ENCODE measurements at regions not wholly inside any gene's neighbourhood (a gene's known extent, or its start where the extent isn't known, plus 50 kb on each side); places are given as distances from the start of the nearest gene placed in this dataset.
"Not testable (repeated sequence)": the region's sequence is repeated elsewhere in the genome, so short reads cannot be mapped to it uniquely, and the experiment has no call there.

- FAIRE-seq, result peak; percentile 24
These were observed 135.9 kb upstream of the MAN2A1 start for GRCh38 chr5:109553846-109554245.

GRCh38 chr5:109551234-109551633, 138.5 kb upstream of the MAN2A1 start:
- intact Hi-C loops (cut with micrococcal nuclease); H3K4me1 ChIP-seq (ENCODE audit: control insufficient read depth, extremely low read depth, insufficient read depth, low read length); H3K9me3 ChIP-seq (replicated peaks; ENCODE audit: control insufficient read depth, insufficient read depth, low read length); H3K4me3 ChIP-seq (replicated peaks in 1 of 3; ENCODE audit: insufficient read depth in 1 of 3, low read depth in 1 of 3, low read length in 3 of 3); POLR2A ChIA-PET; dilution Hi-C loops (cut with MboI; ENCODE audit: extremely low pct_ligation_motif_present, low sequenced_read_pairs); H3K9ac ChIP-seq (replicated peaks; ENCODE audit: extremely low read depth, insufficient read depth, low read length); H4K20me1 ChIP-seq (replicated peaks; ENCODE audit: control insufficient read depth, extremely low read depth, insufficient read depth, low read length); H3K79me2 ChIP-seq (ENCODE audit: control insufficient read depth, insufficient read depth, low read length); H3K4me2 ChIP-seq (ENCODE audit: insufficient read depth, low read length); DNase-seq (ENCODE audit: low read depth, low spot score); H3K27ac ChIP-seq (ENCODE audit: insufficient read depth, low read depth, low read length); H3K9me1 ChIP-seq (replicated peaks; ENCODE audit: control insufficient read depth, extremely low read depth, insufficient read depth, low read length); H3K36me3 ChIP-seq (ENCODE audit: control insufficient read depth in 2 of 2, extremely low read depth in 1 of 2, insufficient read depth in 2 of 2, low read length in 2 of 2); H3K27me3 ChIP-seq (ENCODE audit: control insufficient read depth in 2 of 2, insufficient read depth in 2 of 2, low read length in 2 of 2); CTCF ChIA-PET; BruUV-seq (replicated peaks); H2AFZ ChIP-seq (ENCODE audit: low read depth, low read length); FAIRE-seq: not testable (repeated sequence)

More at GRCh38 chr5:109553846-109554245, 135.9 kb upstream of the MAN2A1 start:
- H3K79me2 ChIP-seq (ENCODE audit: control insufficient read depth, insufficient read depth, low read length), result no peaks in the 10 kb centered on the region
- H3K4me3 ChIP-seq (replicated peaks in 1 of 3; ENCODE audit: insufficient read depth in 1 of 3, low read depth in 1 of 3, low read length in 3 of 3), result no peak overlapping the region
- intact Hi-C loops (cut with micrococcal nuclease) (no loop called here), dilution Hi-C loops (cut with MboI; ENCODE audit: extremely low pct_ligation_motif_present, low sequenced_read_pairs) (no loop called here)
- H3K27ac ChIP-seq (ENCODE audit: insufficient read depth, low read depth, low read length), result no peak overlapping the region
- ChIA-PET POLR2A (no interaction called here), CTCF (no interaction called here)
- no peaks in the 10 kb centered on the region for H3K4me1 ChIP-seq (ENCODE audit: control insufficient read depth, extremely low read depth, insufficient read depth, low read length)
- TF ChIP-seq MYC (IDR thresholded peaks at IDR 0.05; ENCODE audit: low read depth, low read length), result no peak
- no peak for TF ChIP-seq EZH2 (IDR thresholded peaks at IDR 0.05; ENCODE audit: borderline replicate concordance, low read depth, low read length, severe bottlenecking)
- TF ChIP-seq CTCF (IDR thresholded peaks at IDR 0.05; ENCODE audit: extremely low read depth in 1 of 2, insufficient read depth in 1 of 2, low read depth in 1 of 2, low read length in 2 of 2), result no peak
- TF ChIP-seq MAX (IDR thresholded peaks at IDR 0.05; ENCODE audit: insufficient read depth, insufficient read length), result no peak
- no peak for TF ChIP-seq POLR2A (IDR thresholded peaks at IDR 0.05; ENCODE audit: low read depth, low read length)
- TF ChIP-seq GATA2 (IDR thresholded peaks at IDR 0.05; ENCODE audit: insufficient read depth, insufficient read length, low read depth, low read length), result no peak
- no peak for TF ChIP-seq FOS (IDR thresholded peaks at IDR 0.05; ENCODE audit: borderline replicate concordance, insufficient read depth, low read length)
- no peak for TF ChIP-seq JUN (IDR thresholded peaks at IDR 0.05; ENCODE audit: borderline replicate concordance, insufficient read depth, insufficient read length, low read depth)
- TF ChIP-seq POLR2AphosphoS5 (IDR thresholded peaks at IDR 0.05; ENCODE audit: insufficient read depth, low read depth, low read length), result no peak
- H3K27me3 ChIP-seq (ENCODE audit: control insufficient read depth in 2 of 2, insufficient read depth in 2 of 2, low read length in 2 of 2), result peaks cover 0 to 1% of the 10 kb centered on the region in 2 experiments
- H4K20me1 ChIP-seq (replicated peaks; ENCODE audit: control insufficient read depth, extremely low read depth, insufficient read depth, low read length), result no peaks in the 10 kb centered on the region
- H2AFZ ChIP-seq (ENCODE audit: low read depth, low read length), result no peak overlapping the region
- H3K9ac ChIP-seq (replicated peaks; ENCODE audit: extremely low read depth, insufficient read depth, low read length), result no peak overlapping the region
- no peak for DNase-seq (ENCODE audit: low read depth, low spot score)
- H3K9me3 ChIP-seq (replicated peaks; ENCODE audit: control insufficient read depth, insufficient read depth, low read length), result no peaks in the 10 kb centered on the region
- no peak overlapping the region for H3K4me2 ChIP-seq (ENCODE audit: insufficient read depth, low read length)
- H3K36me3 ChIP-seq (ENCODE audit: control insufficient read depth in 2 of 2, extremely low read depth in 1 of 2, insufficient read depth in 2 of 2, low read length in 2 of 2), result no peaks in the 10 kb centered on the region
- BruUV-seq (replicated peaks), result no TSS peak
- H3K9me1 ChIP-seq (replicated peaks; ENCODE audit: control insufficient read depth, extremely low read depth, insufficient read depth, low read length), result no peaks in the 10 kb centered on the region
